GM18870 (cell line): ENCODE measurements at regions not wholly inside any gene's neighbourhood (a gene's known extent, or its start where the extent isn't known, plus 50 kb on each side); places are given as distances from the start of the nearest gene placed in this dataset.

Experiments used
- ATAC-seq: cut with Tn5 transposase; IDR thresholded peaks from one replicate; pipeline ENCODE4 v1.9.1; 2021; ENCODE audit warnings: moderate library complexity; ENCODE audit not compliant: unreplicated experiment

GRCh38 chr4:11529625-11530201 is 101.0 kb upstream of the HS3ST1 start:
- ATAC-seq, result no peak

- ATAC-seq, result no peak
These were observed 96.4 kb upstream of the HS3ST1 start for GRCh38 chr4:11525085-11525484.

GRCh38 chr4:11518754-11519153 is 90.1 kb upstream of the HS3ST1 start:
- ATAC-seq, result no peak

GRCh38 chr4:11514779-11515419 is 86.2 kb upstream of the HS3ST1 start:
- ATAC-seq, result no peak

- ATAC-seq, result no peak
These were observed 85.3 kb upstream of the HS3ST1 start for GRCh38 chr4:11514003-11514402.

- no peak for ATAC-seq
These were observed 84.2 kb upstream of the HS3ST1 start for GRCh38 chr4:11512871-11513270.

GRCh38 chr4:11511321-11511720 is 82.6 kb upstream of the HS3ST1 start:
- no peak for ATAC-seq

GRCh38 chr4:11507920-11508319 is 79.2 kb upstream of the HS3ST1 start:
- ATAC-seq, result no peak

GRCh38 chr4:11506194-11506593 is 77.5 kb upstream of the HS3ST1 start:
- no peak for ATAC-seq

- no peak for ATAC-seq
These were observed 76.7 kb upstream of the HS3ST1 start for GRCh38 chr4:11505221-11505971.

GRCh38 chr4:11503166-11503565 is 74.5 kb upstream of the HS3ST1 start:
- ATAC-seq, result no peak

- ATAC-seq, result no peak
These were observed 69.3 kb upstream of the HS3ST1 start for GRCh38 chr4:11497972-11498371.

- ATAC-seq, result no peak
These were observed 68.6 kb upstream of the HS3ST1 start for GRCh38 chr4:11497212-11497806.

GRCh38 chr4:11496351-11496829 is 67.7 kb upstream of the HS3ST1 start:
- no peak for ATAC-seq

GRCh38 chr4:11495818-11496217 is 67.1 kb upstream of the HS3ST1 start:
- no peak for ATAC-seq

- no peak for ATAC-seq
These were observed 66.6 kb upstream of the HS3ST1 start for GRCh38 chr4:11495291-11495690.

GRCh38 chr4:11494232-11494631 is 65.5 kb upstream of the HS3ST1 start:
- no peak for ATAC-seq

GRCh38 chr4:11489453-11490083 is 60.9 kb upstream of the HS3ST1 start:
- peak; percentile 62 for ATAC-seq

- ATAC-seq, result no peak
These were observed 60.2 kb upstream of the HS3ST1 start for GRCh38 chr4:11488657-11489452.

GRCh38 chr4:11487868-11488544 is 59.3 kb upstream of the HS3ST1 start:
- no peak for ATAC-seq
